Right ventricle myocardium inferior (tissue), 1 donor: ENCODE measurements at regions not wholly inside any gene's neighbourhood (a gene's known extent, or its start where the extent isn't known, plus 50 kb on each side); places are given as distances from the start of the nearest gene placed in this dataset.
A peak's percentile ranks its signal among the peaks of the same experiment; 100 is the strongest.

Experiments
- ATAC-seq: fragments of 200-7000 bp; cut with Tn5 transposase; one replicate; pipeline ENCODE4 v1.9.1; 2020; ENCODE audit warnings: mild to moderate bottlenecking, moderate library complexity
- DNase-seq: peaks from one replicate; pipeline ENCODE4 v3.0.0; 2021; ENCODE audit errors: missing footprints
- intact Hi-C: fragments of 100-400 bp; cut with DNase I; formaldehyde crosslinking; loops from one replicate; pipeline ENCODE4 v1.11.0; 2022
- donor health status: DM: no; HTN: yes; CAD: no; lungs with severe emphysema.

GRCh38 chr4:125492957-125493356, 178.2 kb downstream of the FAT4 start:
- intact Hi-C loops = no loop called here
- DNase-seq (no peak), ATAC-seq (no peak)

- no peak for DNase-seq
- intact Hi-C loops = no loop called here
- ATAC-seq = no peak
Observed at GRCh38 chr4:125497861-125498260, 183.1 kb downstream of the FAT4 start.

- ATAC-seq (no peak), DNase-seq (no peak)
- intact Hi-C loops = no loop called here
Observed at GRCh38 chr4:125498981-125499380, 184.2 kb downstream of the FAT4 start.

- ATAC-seq (no peak), DNase-seq (no peak)
- intact Hi-C loops = no loop called here
Observed at GRCh38 chr4:125501090-125501489, 186.3 kb downstream of the FAT4 start.

- ATAC-seq = no peak
- DNase-seq = no peak
- intact Hi-C loops = no loop called here
Observed at GRCh38 chr4:125501568-125501967, 186.8 kb downstream of the FAT4 start.

GRCh38 chr4:125505621-125506020, 190.9 kb downstream of the FAT4 start:
- intact Hi-C loops = no loop called here
- DNase-seq (no peak), ATAC-seq (peak; percentile 46)

GRCh38 chr4:125507141-125507540, 192.4 kb downstream of the FAT4 start:
- DNase-seq (no peak), ATAC-seq (no peak)
- intact Hi-C loops = no loop called here

GRCh38 chr4:125511715-125512114, 197.0 kb downstream of the FAT4 start:
- intact Hi-C loops = no loop called here
- DNase-seq = no peak
- no peak for ATAC-seq

GRCh38 chr4:125515016-125515415, 200.3 kb downstream of the FAT4 start:
- intact Hi-C loops = no loop called here
- DNase-seq = no peak
- no peak for ATAC-seq

GRCh38 chr4:125517831-125518230, 203.1 kb downstream of the FAT4 start:
- intact Hi-C loops = no loop called here
- no peak for ATAC-seq
- no peak for DNase-seq

- intact Hi-C loops = no loop called here
- ATAC-seq (no peak), DNase-seq (no peak)
Observed at GRCh38 chr4:125518281-125518680, 203.5 kb downstream of the FAT4 start.

GRCh38 chr4:125519371-125520146, 204.8 kb downstream of the FAT4 start:
- ATAC-seq (no peak), DNase-seq (no peak)
- intact Hi-C loops = no loop called here

GRCh38 chr4:125520258-125520990, 205.7 kb downstream of the FAT4 start:
- DNase-seq = no peak
- intact Hi-C loops = no loop called here
- ATAC-seq = no peak

GRCh38 chr4:125522588-125522987, 207.8 kb downstream of the FAT4 start:
- ATAC-seq (no peak), DNase-seq (peak; percentile 27)
- intact Hi-C loops = no loop called here

- no peak for DNase-seq
Observed at GRCh38 chr4:125522992-125523391, 208.2 kb downstream of the FAT4 start.

GRCh38 chr4:125526420-125526819, 211.7 kb downstream of the FAT4 start:
- no peak for DNase-seq
- intact Hi-C loops = no loop called here
- ATAC-seq = no peak

More at GRCh38 chr4:125522992-125523391, 208.2 kb downstream of the FAT4 start:
- intact Hi-C loops = no loop called here
- ATAC-seq = no peak

GRCh38 chr4:125527681-125528080, 212.9 kb downstream of the FAT4 start:
- intact Hi-C loops = no loop called here
- ATAC-seq (no peak), DNase-seq (no peak)

- no peak for ATAC-seq
- DNase-seq = no peak
- intact Hi-C loops = no loop called here
Observed at GRCh38 chr4:125529071-125529470, 214.3 kb downstream of the FAT4 start.

- ATAC-seq (no peak), DNase-seq (no peak)
- intact Hi-C loops = no loop called here
Observed at GRCh38 chr4:125538670-125539069, 223.9 kb downstream of the FAT4 start.

GRCh38 chr4:125539691-125540090, 224.9 kb downstream of the FAT4 start:
- intact Hi-C loops = no loop called here
- no peak for ATAC-seq
- DNase-seq = no peak
